ENCODE measurements at regions not wholly inside any gene's neighbourhood (a gene's known extent, or its start where the extent isn't known, plus 50 kb on each side); places are given as distances from the start of the nearest gene placed in this dataset.
A peak's percentile ranks its signal among the peaks of the same experiment; 100 is the strongest.

- Mint-ChIP-seq H3K36me3 (peaks cover 0 to 11% (median 8%) of the 10 kb centered on the region in 3 donors), H3K4me3 (no peak overlapping the region), H3K4me1 (peaks cover 15 to 23% (median 19%) of the 10 kb centered on the region in 4 donors), H3K9me3 (peaks cover 0 to 6% (median 0%) of the 10 kb centered on the region in 9 donors), H3K27me3 (no peaks in the 10 kb centered on the region), H3K27ac (no peak overlapping the region)
- no peak for ATAC-seq
- POLR2A ChIA-PET, result interaction anchor here (1.0 kb wide), 1 partner anchor 14 kb away, joined by 3 read pairs; no protein-coding TSS in a partner anchor
- DNase-seq, result no peak
These were observed 413.0 kb upstream of the TBL1XR1 start for GRCh38 chr3:177610262-177610661.

GRCh38 chr3:177610686-177611633 is 413.7 kb upstream of the TBL1XR1 start:
- DNase-seq (peak in 9 of 10 donors; percentile 17 to 72 (median 35)), ATAC-seq (peak in 1 of 2 donors; percentile 28)
- H3K27me3 Mint-ChIP-seq, result no peaks in the 10 kb centered on the region
- no peak overlapping the region for H3K27ac Mint-ChIP-seq
- H3K4me1 Mint-ChIP-seq, result peaks cover 15 to 23% (median 20%) of the 10 kb centered on the region in 4 donors
- no peak overlapping the region for H3K4me3 Mint-ChIP-seq
- peaks cover 0 to 6% (median 0%) of the 10 kb centered on the region in 9 donors for H3K9me3 Mint-ChIP-seq
- peaks cover 0 to 7% (median 4%) of the 10 kb centered on the region in 3 donors for H3K36me3 Mint-ChIP-seq
- POLR2A ChIA-PET, result interaction anchor here (0.9 to 1.0 kb wide), 2 partner anchors 13 to 15 kb away, joined by 3 read pairs; no protein-coding TSS in a partner anchor

- H3K4me1 Mint-ChIP-seq, result peaks cover 15 to 21% (median 19%) of the 10 kb centered on the region in 4 donors
- ATAC-seq, result no peak
- peaks cover 0 to 7% (median 4%) of the 10 kb centered on the region in 3 donors for H3K36me3 Mint-ChIP-seq
- POLR2A ChIA-PET, result interaction anchor here (0.9 kb wide), 1 partner anchor 14 kb away, joined by 3 read pairs; no protein-coding TSS in a partner anchor
- no peak for DNase-seq
- peaks cover 0 to 6% (median 0%) of the 10 kb centered on the region in 9 donors for H3K9me3 Mint-ChIP-seq
- no peak overlapping the region for H3K4me3 Mint-ChIP-seq
- H3K27ac Mint-ChIP-seq, result peak overlapping the region in 1 of 10 donors; percentile 47
- H3K27me3 Mint-ChIP-seq, result no peaks in the 10 kb centered on the region
These were observed 414.6 kb upstream of the TBL1XR1 start for GRCh38 chr3:177611752-177612334.

- DNase-seq (no peak), ATAC-seq (no peak)
- H3K9me3 Mint-ChIP-seq, result peaks cover 0 to 6% (median 0%) of the 10 kb centered on the region in 9 donors
- H3K4me1 Mint-ChIP-seq, result peaks cover 11 to 21% (median 13%) of the 10 kb centered on the region in 4 donors
- H3K27ac Mint-ChIP-seq, result no peak overlapping the region
- H3K4me3 Mint-ChIP-seq, result no peak overlapping the region
- no peaks in the 10 kb centered on the region for H3K27me3 Mint-ChIP-seq
- POLR2A ChIA-PET, result interaction anchor here (1.1 kb wide), 1 partner anchor 16 kb away, joined by 3 read pairs; no protein-coding TSS in a partner anchor
- H3K36me3 Mint-ChIP-seq, result peaks cover 0 to 7% (median 4%) of the 10 kb centered on the region in 3 donors
These were observed 416.6 kb upstream of the TBL1XR1 start for GRCh38 chr3:177613901-177614300.

- H3K9me3 Mint-ChIP-seq, result peaks cover 0 to 6% (median 0%) of the 10 kb centered on the region in 9 donors
- H3K4me1 Mint-ChIP-seq, result peaks cover 9 to 21% (median 12%) of the 10 kb centered on the region in 4 donors
- ATAC-seq (no peak), DNase-seq (no peak)
- POLR2A ChIA-PET, result no interaction called here
- H3K36me3 Mint-ChIP-seq, result peaks cover 0 to 7% (median 4%) of the 10 kb centered on the region in 3 donors
- no peaks in the 10 kb centered on the region for H3K27me3 Mint-ChIP-seq
- no peak overlapping the region for H3K27ac Mint-ChIP-seq
- no peak overlapping the region for H3K4me3 Mint-ChIP-seq
These were observed 417.7 kb upstream of the TBL1XR1 start for GRCh38 chr3:177615015-177615414.

GRCh38 chr3:177618873-177619733 is 421.8 kb upstream of the TBL1XR1 start:
- H3K9me3 Mint-ChIP-seq, result peaks cover 0 to 3% (median 0%) of the 10 kb centered on the region in 9 donors
- peaks cover 0 to 3% (median under 1%) of the 10 kb centered on the region in 3 donors for H3K36me3 Mint-ChIP-seq
- no peak for ATAC-seq
- no peaks in the 10 kb centered on the region for H3K27me3 Mint-ChIP-seq
- H3K4me1 Mint-ChIP-seq, result peaks cover 2 to 18% (median 11%) of the 10 kb centered on the region in 4 donors
- H3K4me3 Mint-ChIP-seq, result no peak overlapping the region
- POLR2A ChIA-PET, result interaction anchor here (1.1 kb wide), 1 partner anchor 16 kb away, joined by 3 read pairs; no protein-coding TSS in a partner anchor
- no peak overlapping the region for H3K27ac Mint-ChIP-seq
- DNase-seq, result no peak

- Mint-ChIP-seq H3K9me3 (no peaks in the 10 kb centered on the region), H3K27me3 (no peaks in the 10 kb centered on the region), H3K4me1 (peaks cover 2 to 20% (median 18%) of the 10 kb centered on the region in 4 donors), H3K36me3 (no peaks in the 10 kb centered on the region), H3K27ac (no peak overlapping the region), H3K4me3 (no peak overlapping the region)
- DNase-seq (no peak), ATAC-seq (no peak)
- POLR2A ChIA-PET, result interaction anchor here (1.1 kb wide), 1 partner anchor 15 kb away, joined by 3 read pairs; no protein-coding TSS in a partner anchor
These were observed 422.8 kb upstream of the TBL1XR1 start for GRCh38 chr3:177620073-177620472.

GRCh38 chr3:177622520-177622919 is 425.2 kb upstream of the TBL1XR1 start:
- DNase-seq (no peak), ATAC-seq (no peak)
- Mint-ChIP-seq H3K27me3 (no peaks in the 10 kb centered on the region), H3K27ac (no peak overlapping the region), H3K4me1 (peaks cover 2 to 24% (median 18%) of the 10 kb centered on the region in 4 donors), H3K9me3 (peaks cover 0 to 2% (median 0%) of the 10 kb centered on the region in 9 donors), H3K4me3 (no peak overlapping the region), H3K36me3 (peaks cover 0 to under 1% (median 0%) of the 10 kb centered on the region in 3 donors)
- POLR2A ChIA-PET, result interaction anchor here (1.2 kb wide), 1 partner anchor 10 kb away, joined by 5 read pairs; no protein-coding TSS in a partner anchor

GRCh38 chr3:177622982-177623617 is 425.8 kb upstream of the TBL1XR1 start:
- Mint-ChIP-seq H3K27ac (peak overlapping the region in 2 of 10 donors; percentile 0 to 63), H3K9me3 (peaks cover 0 to 6% (median 2%) of the 10 kb centered on the region in 9 donors), H3K4me3 (peak overlapping the region in 2 of 10 donors; percentile 11), H3K4me1 (peaks cover 4 to 28% (median 19%) of the 10 kb centered on the region in 4 donors), H3K27me3 (no peaks in the 10 kb centered on the region), H3K36me3 (peaks cover 0 to 6% (median 0%) of the 10 kb centered on the region in 3 donors)
- no peak for DNase-seq
- no peak for ATAC-seq
- POLR2A ChIA-PET, result interaction anchor here (1.2 kb wide), 1 partner anchor 9 kb away, joined by 5 read pairs; no protein-coding TSS in a partner anchor

GRCh38 chr3:177624528-177625495 is 427.5 kb upstream of the TBL1XR1 start:
- POLR2A ChIA-PET, result interaction anchor here (0.6 kb wide), 1 partner anchor 75 kb away, joined by 4 read pairs; no protein-coding TSS in a partner anchor
- H3K9me3 Mint-ChIP-seq, result peaks cover 0 to 13% (median 5%) of the 10 kb centered on the region in 9 donors
- no peak for DNase-seq
- no peak overlapping the region for H3K4me3 Mint-ChIP-seq
- peaks cover 0 to 8% (median 4%) of the 10 kb centered on the region in 3 donors for H3K36me3 Mint-ChIP-seq
- peaks cover 6 to 37% (median 23%) of the 10 kb centered on the region in 4 donors for H3K4me1 Mint-ChIP-seq
- peak overlapping the region in 5 of 10 donors; percentile 0 to 81 (median 28) for H3K27ac Mint-ChIP-seq
- no peak for ATAC-seq
- H3K27me3 Mint-ChIP-seq, result no peaks in the 10 kb centered on the region
